ENCODE measurements at regions not wholly inside any gene's neighbourhood (a gene's known extent, or its start where the extent isn't known, plus 50 kb on each side); places are given as distances from the start of the nearest gene placed in this dataset.

DNA sequence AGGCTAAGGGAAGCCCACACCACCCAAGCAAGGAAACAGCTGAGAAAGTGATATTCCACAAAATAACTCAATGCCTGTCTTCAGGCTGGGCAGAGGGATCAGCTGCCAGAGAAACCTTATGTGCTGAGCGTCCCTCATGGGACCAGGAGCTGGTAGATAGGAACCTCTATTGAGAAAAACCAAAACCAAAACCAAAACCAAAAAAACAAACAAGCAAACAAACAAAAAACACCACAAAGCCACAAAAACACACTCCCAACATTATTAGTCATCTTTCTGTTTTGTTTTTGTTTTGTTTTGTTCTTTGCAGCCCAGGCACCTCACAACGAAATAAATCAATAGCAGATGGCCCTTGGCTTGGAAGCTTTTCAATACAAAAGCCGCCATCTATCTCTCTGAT, 760.8 kb upstream of the CELF2 start:
- DNase-seq (ENCODE audit: insufficient read length, low spot score) (no peak), FAIRE-seq (no peak)

- FAIRE-seq (no peak), DNase-seq (ENCODE audit: insufficient read length, low spot score) (no peak)
These were observed 758.7 kb upstream of the CELF2 start for GRCh38 chr10:10259013-10259412.

GRCh38 chr10:10270126-10271050, 747.3 kb upstream of the CELF2 start:
- DNase-seq (ENCODE audit: insufficient read length, low spot score) = no peak
- FAIRE-seq = no peak

DNA sequence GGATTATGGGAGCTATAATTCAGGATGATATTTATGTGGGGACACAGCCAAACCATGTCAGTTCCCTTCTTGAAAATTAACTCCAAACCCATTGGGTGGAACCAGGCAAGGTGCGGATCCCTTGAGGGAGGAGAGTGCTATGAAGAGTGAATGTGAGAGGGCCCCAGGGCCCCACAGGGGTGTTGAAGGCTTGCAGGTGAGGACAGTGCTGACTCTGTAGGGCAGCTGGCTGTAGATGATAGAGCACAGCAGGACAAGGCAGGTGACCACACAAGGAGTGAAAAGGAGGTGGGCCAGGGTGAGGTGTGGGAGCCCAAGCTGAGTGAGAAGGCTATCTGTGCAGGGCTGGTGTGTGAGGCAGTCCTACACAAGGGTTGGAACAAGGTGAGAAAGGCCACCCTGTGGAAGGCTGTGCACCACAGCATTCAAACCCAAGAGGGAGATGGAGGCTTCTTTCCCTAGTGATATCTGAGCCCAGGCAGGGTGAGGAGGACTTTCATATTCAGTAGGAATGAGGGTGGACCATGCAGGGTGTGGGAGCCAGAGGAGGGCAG, 746.0 kb upstream of the CELF2 start:
- no peak for FAIRE-seq
- no peak for DNase-seq (ENCODE audit: insufficient read length, low spot score)

- no peak for FAIRE-seq
- no peak for DNase-seq (ENCODE audit: insufficient read length, low spot score)
These were observed 744.0 kb upstream of the CELF2 start for GRCh38 chr10:10273661-10274060.

DNA sequence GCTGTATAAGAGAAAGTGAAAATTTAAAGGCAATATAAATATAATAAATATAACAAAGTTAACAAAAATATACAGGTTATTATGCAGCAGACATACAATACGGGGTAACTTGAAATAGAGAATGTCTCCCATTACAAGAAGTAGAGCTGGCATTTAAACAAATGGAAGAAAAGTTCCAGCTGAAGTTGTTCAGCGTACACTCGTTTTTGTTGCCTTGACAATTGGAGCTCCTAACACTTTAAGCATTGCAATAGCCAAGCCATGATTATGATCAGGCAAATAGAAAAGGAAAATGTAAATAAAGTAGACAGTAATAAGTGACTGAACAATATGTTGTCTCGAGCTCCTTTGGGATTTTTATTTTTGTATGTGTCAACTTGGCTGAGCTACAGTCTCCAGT, 737.8 kb upstream of the CELF2 start:
- FAIRE-seq = no peak

DNA sequence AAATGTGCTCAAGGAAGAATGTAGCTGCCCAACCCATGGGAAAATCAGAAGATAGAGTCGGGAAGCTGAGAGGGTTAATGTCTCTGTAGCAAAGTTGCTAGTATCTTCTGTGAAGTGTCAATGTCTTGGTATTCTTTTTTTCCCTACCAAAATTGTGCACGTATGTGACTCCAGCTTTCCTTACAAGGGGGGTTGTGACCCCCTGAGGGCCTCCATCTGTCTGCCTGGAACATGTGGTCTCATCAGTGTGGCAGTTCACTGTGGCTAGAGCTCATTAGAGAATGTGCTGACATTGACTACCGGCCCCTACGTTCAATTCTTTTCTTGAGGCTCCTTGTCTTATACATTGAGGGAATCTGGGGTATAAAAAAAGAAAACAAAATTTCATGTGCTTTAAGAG, 725.2 kb upstream of the CELF2 start:
- no peak for FAIRE-seq
- no peak for DNase-seq (ENCODE audit: insufficient read length, low spot score)

More for the DNA sequence above, 737.8 kb upstream of the CELF2 start:
- DNase-seq (ENCODE audit: insufficient read length, low spot score) = no peak

DNA sequence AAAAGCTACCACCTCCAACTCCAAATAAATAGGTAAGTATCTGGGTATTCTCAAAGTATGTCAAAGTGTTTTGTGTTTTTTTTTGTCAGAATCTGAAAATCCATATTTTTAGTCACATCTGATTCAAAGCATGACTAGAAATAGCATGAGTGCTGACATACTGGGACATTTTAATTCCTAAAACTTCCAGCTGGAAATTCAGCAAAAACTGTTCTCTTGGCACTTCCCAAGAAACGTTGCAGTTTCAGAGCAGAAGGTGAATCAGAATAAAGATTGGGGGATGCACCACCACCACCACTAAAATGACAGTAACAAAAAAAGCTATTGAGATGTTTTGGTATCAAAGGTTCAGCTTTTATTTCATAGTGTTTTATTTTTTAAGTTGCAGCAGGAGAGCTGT, 724.6 kb upstream of the CELF2 start:
- no peak for FAIRE-seq

GRCh38 chr10:10293481-10293951, 724.2 kb upstream of the CELF2 start:
- DNase-seq (ENCODE audit: insufficient read length, low spot score) (no peak), FAIRE-seq (no peak)

More for the DNA sequence above, 724.6 kb upstream of the CELF2 start:
- DNase-seq (ENCODE audit: insufficient read length, low spot score) = no peak

- no peak for DNase-seq (ENCODE audit: insufficient read length, low spot score)
- peak; percentile 36 for FAIRE-seq
These were observed 723.3 kb upstream of the CELF2 start for GRCh38 chr10:10294184-10294880.

GRCh38 chr10:10294881-10295529, 722.7 kb upstream of the CELF2 start:
- DNase-seq (ENCODE audit: insufficient read length, low spot score) (no peak), FAIRE-seq (no peak)

DNA sequence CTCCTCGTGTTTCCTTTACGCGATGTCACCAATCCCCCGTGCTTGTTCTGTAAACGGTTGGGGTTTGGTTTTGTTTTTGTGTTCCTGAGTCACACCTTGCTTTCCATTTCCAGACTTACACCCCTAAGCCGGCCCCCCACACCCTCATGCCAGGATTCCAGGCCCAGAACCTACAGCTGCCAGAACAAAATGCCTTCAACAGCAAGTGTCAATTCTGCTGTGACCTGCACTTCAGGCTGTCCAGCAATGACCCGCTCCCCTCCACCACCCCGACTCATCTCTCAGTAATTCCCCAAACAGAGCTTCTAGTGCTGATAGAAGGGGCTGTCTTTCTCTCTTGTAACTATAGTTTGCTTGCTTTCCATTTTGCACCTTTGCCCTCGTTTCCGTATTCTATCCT, 722.1 kb upstream of the CELF2 start:
- no peak for DNase-seq (ENCODE audit: insufficient read length, low spot score)
- FAIRE-seq = no peak

DNA sequence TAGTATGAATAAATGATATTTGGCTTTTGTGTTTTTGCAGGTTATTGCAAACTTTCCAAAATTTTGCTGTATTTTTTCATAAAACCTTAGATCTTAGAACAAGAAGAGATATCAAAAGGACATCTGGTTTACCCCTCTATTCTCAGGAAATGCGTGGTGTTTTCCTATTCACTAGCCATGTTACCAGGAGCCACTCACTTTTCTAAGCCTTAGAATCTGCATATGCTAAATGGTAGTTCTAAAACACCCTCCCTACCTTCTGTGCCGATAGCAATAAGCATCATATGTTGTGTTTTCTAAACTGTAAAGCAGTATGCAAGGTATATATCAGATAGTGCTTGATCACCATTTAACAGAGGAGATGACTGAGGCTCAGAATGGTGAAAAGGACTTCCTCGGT, 715.0 kb upstream of the CELF2 start:
- DNase-seq (ENCODE audit: insufficient read length, low spot score) (no peak), FAIRE-seq (no peak)

- DNase-seq (ENCODE audit: insufficient read length, low spot score) (no peak), FAIRE-seq (no peak)
These were observed 710.6 kb upstream of the CELF2 start for GRCh38 chr10:10307036-10307435.

- FAIRE-seq = no peak
- no peak for DNase-seq (ENCODE audit: insufficient read length, low spot score)
These were observed 710.1 kb upstream of the CELF2 start for GRCh38 chr10:10307551-10307950.

- no peak for FAIRE-seq
- DNase-seq (ENCODE audit: insufficient read length, low spot score) = no peak
These were observed 707.2 kb upstream of the CELF2 start for GRCh38 chr10:10310498-10310897.

DNA sequence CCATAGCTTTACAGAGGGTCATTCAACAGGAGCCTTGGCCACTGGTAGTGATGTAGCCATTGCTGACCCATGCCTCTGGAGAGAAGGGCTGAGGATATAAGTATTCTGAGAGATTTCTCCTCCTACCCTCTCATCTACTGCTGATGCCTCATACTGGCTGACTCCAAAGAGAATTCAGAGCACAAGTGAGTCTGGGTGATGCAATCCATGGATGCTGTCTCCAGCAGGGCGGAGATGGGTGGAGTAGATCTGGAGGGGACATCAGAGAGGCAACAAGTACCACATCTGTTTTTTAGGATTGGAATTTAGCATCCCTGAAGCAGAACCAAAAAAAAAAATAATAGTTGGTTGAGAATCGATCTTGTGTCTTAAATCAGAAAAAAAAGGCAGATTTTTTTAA, 705.7 kb upstream of the CELF2 start:
- FAIRE-seq (no peak), DNase-seq (ENCODE audit: insufficient read length, low spot score) (no peak)

DNA sequence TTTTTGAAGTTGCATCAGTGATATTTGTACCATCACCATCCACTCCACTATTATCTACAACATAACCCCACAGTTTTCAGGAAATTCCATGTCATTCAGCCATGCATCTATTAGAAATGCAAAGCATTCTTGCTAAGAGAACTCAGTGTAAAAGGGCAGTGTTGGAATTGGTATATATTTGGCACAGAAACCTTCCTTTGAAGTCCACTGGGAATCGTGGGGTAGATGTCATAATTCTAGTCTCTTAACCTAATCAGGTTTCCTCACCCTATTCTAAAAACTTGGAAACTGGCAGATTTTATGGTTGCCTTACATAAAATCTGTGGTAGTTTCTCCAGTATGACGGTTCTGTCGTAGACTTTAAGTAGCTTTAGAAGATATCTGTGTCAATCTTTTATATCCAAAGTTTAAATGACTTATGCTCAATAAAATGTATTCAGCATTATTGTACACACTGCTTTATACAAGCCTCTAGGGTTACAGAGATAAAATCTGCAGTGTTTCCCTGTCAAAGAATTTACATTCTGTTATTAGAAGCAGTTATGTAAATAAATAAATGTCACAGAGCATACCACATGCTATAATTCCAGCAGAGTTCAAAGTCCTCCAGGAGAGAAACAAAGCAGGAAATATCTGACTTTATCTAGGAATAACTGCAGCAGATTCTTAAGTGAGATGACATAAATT, 704.4 kb upstream of the CELF2 start:
- DNase-seq (ENCODE audit: insufficient read length, low spot score) (no peak), FAIRE-seq (no peak)

- no peak for FAIRE-seq
- DNase-seq (ENCODE audit: insufficient read length, low spot score) = no peak
These were observed 703.0 kb upstream of the CELF2 start for GRCh38 chr10:10314626-10315025.

- DNase-seq (ENCODE audit: insufficient read length, low spot score) (no peak), FAIRE-seq (no peak)
These were observed 701.7 kb upstream of the CELF2 start for GRCh38 chr10:10315989-10316388.

Measured in HTR-8/SVneo (cell line).